H1 (cell line): ENCODE measurements at regions not wholly inside any gene's neighbourhood (a gene's known extent, or its start where the extent isn't known, plus 50 kb on each side); places are given as distances from the start of the nearest gene placed in this dataset.
A peak's percentile ranks its signal among the peaks of the same experiment; 100 is the strongest.

Experiments used
- CTCF ChIA-PET: fragments of 300-600 bp; sonication (Branson Sonifier 250); formaldehyde crosslinking; loops from one replicate; lab custom pipeline; 2021; ENCODE audit not compliant: partially characterized antibody; lab: Charles Lee
- POLR2A ChIA-PET: fragments of 300-600 bp; sonication (Branson Sonifier 250); formaldehyde crosslinking; loops from one replicate; lab custom pipeline; 2021; ENCODE audit warnings: inconsistent platforms; ENCODE audit not compliant: partially characterized antibody; lab: Charles Lee
- DNase-seq, 2 experiments: peaks; one replicate each; pipeline versions ENCODE4 v3.0.0 to v3.0.0-alpha.2; 2010 to 2022; ENCODE audit warnings: low spot score in 2 of 2, low read depth in 1 of 2, mixed read lengths in 1 of 2
- FAIRE-seq: peaks from 2 replicates; lab custom pipeline; 2011; peaks lifted over from hg19 to GRCh38; lab: Jason Lieb, UNC
- H2AFZ ChIP-seq: 2 replicates; pipeline ENCODE4 v1.8.1; 2012; ENCODE audit warnings: low read length, inconsistent platforms
- H2AK5ac ChIP-seq: 2 replicates; pipeline ENCODE4 v1.6.1; 2013; ENCODE audit warnings: low read depth, low read length
- H2BK120ac ChIP-seq: replicated peaks from 2 replicates; pipeline ENCODE3; 2013; ENCODE audit warnings: low read depth, low read length, inconsistent platforms
- H2BK12ac ChIP-seq: 2 replicates; pipeline ENCODE4 v1.6.1; 2013; ENCODE audit warnings: low read depth, low read length
- H2BK15ac ChIP-seq: 2 replicates; pipeline ENCODE4 v1.6.1; 2013; ENCODE audit warnings: low read length
- H2BK20ac ChIP-seq: 2 replicates; pipeline ENCODE4 v1.6.1; 2013; ENCODE audit warnings: low read length
- H2BK5ac ChIP-seq: 2 replicates; pipeline ENCODE4 v1.6.1; 2013; ENCODE audit warnings: low read depth, low read length
- H3K14ac ChIP-seq: 2 replicates; pipeline ENCODE4 v1.6.1; 2013; ENCODE audit warnings: inconsistent platforms; ENCODE audit not compliant: insufficient read length
- H3K18ac ChIP-seq: 2 replicates; pipeline ENCODE4 v1.6.1; 2013; ENCODE audit warnings: low read length; ENCODE audit errors: extremely low read depth
- H3K23ac ChIP-seq: 2 replicates; pipeline ENCODE4 v1.6.1; 2013; ENCODE audit warnings: inconsistent platforms; ENCODE audit not compliant: insufficient read length
- H3K23me2 ChIP-seq: 2 replicates; pipeline ENCODE4 v1.6.1; 2013; ENCODE audit warnings: low read depth, low read length
- H3K27ac ChIP-seq: 2 replicates; pipeline ENCODE4 v1.6.1; 2011; ENCODE audit warnings: low read depth, low read length, inconsistent platforms
- H3K27me3 ChIP-seq, 4 experiments: replicated peaks in 1 of 4; 1 replicate in 1 of 4; 2 replicates in 3 of 4; pipeline versions ENCODE4 v1.6.1 to v1.8.1; 2011 to 2013; ENCODE audit warnings: low read length in 3 of 4, mild to moderate bottlenecking in 3 of 4, inconsistent platforms in 2 of 4, mixed read lengths in 2 of 4, moderate library complexity in 1 of 4; ENCODE audit not compliant: control insufficient read depth in 3 of 4, insufficient read depth in 3 of 4; ENCODE audit errors: extremely low read depth in 1 of 4
- H3K36me3 ChIP-seq, 4 experiments: 2 replicates each; pipeline versions ENCODE4 v1.6.1 to v1.8.1; 2011 to 2013; ENCODE audit warnings: mild to moderate bottlenecking in 4 of 4, low read length in 3 of 4, moderate library complexity in 2 of 4, control low read depth in 1 of 4, inconsistent platforms in 1 of 4; ENCODE audit not compliant: insufficient read depth in 4 of 4, control insufficient read depth in 2 of 4
- H3K4ac ChIP-seq: replicated peaks from 2 replicates; pipeline ENCODE3; 2013; ENCODE audit warnings: low read length, low read depth, mixed read lengths, inconsistent platforms; ENCODE audit not compliant: insufficient read length
- H3K4me1 ChIP-seq, 4 experiments: replicated peaks in 1 of 4; 1 replicate in 1 of 4; 2 replicates in 3 of 4; pipeline versions ENCODE4 v1.6.1 to v1.8.1; 2011 to 2013; ENCODE audit warnings: low read length in 3 of 4, inconsistent platforms in 2 of 4, mixed read lengths in 1 of 4; ENCODE audit not compliant: insufficient read depth in 4 of 4, control insufficient read depth in 3 of 4
- H3K4me2 ChIP-seq, 2 experiments: 2 replicates each; pipeline versions ENCODE4 v1.6.1 to v1.8.1; 2011 to 2013; ENCODE audit warnings: low read depth in 2 of 2, low read length in 2 of 2, control low read depth in 1 of 2, inconsistent platforms in 1 of 2, mild to moderate bottlenecking in 1 of 2; ENCODE audit not compliant: insufficient read depth in 1 of 2
- H3K4me3 ChIP-seq, 4 experiments: fragments of 200-600, 300-600 bp in 1 of 4; sonication (generic), shearing (Covaris generic), sonication (Bioruptor Twin) in 1 of 4; 2 replicates each; pipeline versions ENCODE4 v1.5.1 to v1.8.1; 2011 to 2016; ENCODE audit warnings: low read length in 4 of 4, low read depth in 3 of 4, control low read depth in 2 of 4, inconsistent platforms in 2 of 4, mild to moderate bottlenecking in 2 of 4, mixed read lengths in 1 of 4, moderate library complexity in 1 of 4; ENCODE audit not compliant: insufficient read depth in 2 of 4; ENCODE audit errors: extremely low read depth in 1 of 4
- H3K56ac ChIP-seq: replicated peaks from 2 replicates; pipeline ENCODE3; 2013; ENCODE audit warnings: low read depth, mild to moderate bottlenecking, mixed read lengths, low read length, inconsistent platforms; ENCODE audit not compliant: insufficient read length
- H3K79me1 ChIP-seq: 2 replicates; pipeline ENCODE4 v1.6.1; 2013; ENCODE audit warnings: low read depth, low read length, control low read depth
- H3K79me2 ChIP-seq, 2 experiments: 2 replicates each; pipeline versions ENCODE4 v1.6.1 to v1.8.1; 2012 to 2013; ENCODE audit warnings: low read length in 2 of 2, mild to moderate bottlenecking in 2 of 2, inconsistent platforms in 1 of 2; ENCODE audit not compliant: insufficient read depth in 2 of 2, control insufficient read depth in 1 of 2
- H3K9ac ChIP-seq, 4 experiments: replicated peaks in 1 of 4; 1 replicate in 1 of 4; 2 replicates in 3 of 4; pipeline versions ENCODE4 v1.6.1 to v1.8.1; 2011 to 2013; ENCODE audit warnings: low read depth in 3 of 4, low read length in 3 of 4, control low read depth in 2 of 4, mild to moderate bottlenecking in 2 of 4, moderate library complexity in 2 of 4, inconsistent platforms in 1 of 4; ENCODE audit errors: extremely low read depth in 1 of 4
- H3K9me3 ChIP-seq, 2 experiments: 2 replicates each; pipeline versions ENCODE4 v1.6.1 to v1.8.1; 2012 to 2013; ENCODE audit warnings: mild to moderate bottlenecking in 2 of 2, moderate library complexity in 2 of 2, control low read depth in 1 of 2, inconsistent platforms in 1 of 2, low read depth in 1 of 2, low read length in 1 of 2, mixed read lengths in 1 of 2; ENCODE audit not compliant: insufficient read depth in 2 of 2
- H4K20me1 ChIP-seq, 2 experiments: replicated peaks in 1 of 2; 2 replicates each; pipeline versions ENCODE3 to v1.8.1; 2011 to 2013; ENCODE audit warnings: inconsistent platforms in 2 of 2, low read length in 2 of 2, mild to moderate bottlenecking in 1 of 2; ENCODE audit not compliant: insufficient read depth in 2 of 2, control insufficient read depth in 1 of 2
- H4K5ac ChIP-seq: 2 replicates; pipeline ENCODE4 v1.6.1; 2013; ENCODE audit warnings: low read length, low read depth, mixed read lengths, inconsistent platforms; ENCODE audit not compliant: insufficient read length
- H4K8ac ChIP-seq: 2 replicates; pipeline ENCODE4 v1.8.0; 2013; ENCODE audit warnings: mild to moderate bottlenecking, moderate library complexity, low read length, inconsistent platforms; ENCODE audit not compliant: insufficient read depth; ENCODE audit errors: extremely low read depth
- H4K91ac ChIP-seq: replicated peaks from 2 replicates; pipeline ENCODE3; 2013; ENCODE audit warnings: low read length, mixed read lengths, inconsistent platforms; ENCODE audit not compliant: insufficient read length
- GTF2F1 ChIP-seq: IDR thresholded peaks from 2 replicates; pipeline ENCODE4 v1.6.1; 2012; ENCODE audit warnings: low read depth, low read length, improper control_type of control experiment, borderline replicate concordance
- POU5F1 ChIP-seq: IDR thresholded peaks from 2 replicates; pipeline ENCODE4 v1.6.1; 2011; ENCODE audit warnings: low read depth, mild to moderate bottlenecking, low read length, moderate library complexity
- RAD21 ChIP-seq, 2 experiments: IDR thresholded peaks in 1 of 2; conservative IDR thresholded peaks in 1 of 2; 2 replicates each; pipeline ENCODE4 v1.6.1; 2011; ENCODE audit warnings: low read depth in 2 of 2, low read length in 2 of 2, improper control_type of control experiment in 1 of 2, inconsistent platforms in 1 of 2, mild to moderate bottlenecking in 1 of 2, moderate library complexity in 1 of 2
- SRF ChIP-seq: IDR thresholded peaks from 2 replicates; pipeline ENCODE4 v1.6.1; 2011; ENCODE audit warnings: mild to moderate bottlenecking, low read depth, low read length, moderate library complexity
- SUZ12 ChIP-seq: fragments of 200-600 bp; sonication (generic); IDR thresholded peaks from 2 replicates; pipeline ENCODE4 v1.6.1; 2012; ENCODE audit warnings: mild to moderate bottlenecking, inconsistent platforms, low read length, moderate library complexity, mixed read lengths
- WGBS, 2 experiments: shearing (Covaris generic) in 1 of 2; methylation state at CpG; one replicate each; pipeline versions ENCODE4 v1.1.6 to v1.1.7; 2013 to 2015; ENCODE audit warnings: low lambda C conversion rate in 2 of 2, mixed read lengths in 2 of 2, inconsistent platforms in 1 of 2, low coverage in 1 of 2, missing lambda C conversion rate in 1 of 2; ENCODE audit not compliant: insufficient replicate concordance in 2 of 2, insufficient coverage in 1 of 2, insufficient read length in 1 of 2; ENCODE audit errors: extremely low coverage in 1 of 2, missing lambda C conversion rate in 1 of 2; 5-methylcytosine and 5-hydroxymethylcytosine counted together
- TF ChIP-seq, protein P1 (sequence below), 3 experiments: IDR thresholded peaks; 1 replicate in 2 of 3; 2 replicates in 1 of 3; pipeline versions ENCODE4 v1.5.1 to v1.6.1; 2011; ENCODE audit warnings: low read length in 3 of 3, mild to moderate bottlenecking in 3 of 3, inconsistent platforms in 2 of 3, low read depth in 1 of 3, moderate library complexity in 1 of 3; ENCODE audit not compliant: insufficient read depth in 1 of 3; ENCODE audit errors: control extremely low read depth in 1 of 3

- H2BK5ac ChIP-seq: no peak overlapping the region
- H3K23ac ChIP-seq: no peak overlapping the region
- 85% methylated on average over 4 of the region's 4 CpGs; no CpG with 5 or more reads in 1 of the 2 experiments for WGBS, 2 experiments
- H2AK5ac ChIP-seq: no peak overlapping the region
- no peak overlapping the region for H2AFZ ChIP-seq
- DNase-seq: no peak
- H4K8ac ChIP-seq: no peak overlapping the region
- no peak overlapping the region for H3K27ac ChIP-seq
- no peaks in the 10 kb centered on the region for H3K27me3 ChIP-seq
- H3K36me3 ChIP-seq: no peaks in the 10 kb centered on the region
- H3K79me2 ChIP-seq: no peaks in the 10 kb centered on the region
- H3K18ac ChIP-seq: no peak overlapping the region
- no peak overlapping the region for H4K91ac ChIP-seq
- no peak overlapping the region for H4K5ac ChIP-seq
- POLR2A ChIA-PET: no interaction called here
- no peak overlapping the region for H3K14ac ChIP-seq
- no peak overlapping the region for H3K9ac ChIP-seq
- no peak overlapping the region for H2BK15ac ChIP-seq
- no peaks in the 10 kb centered on the region for H3K4me1 ChIP-seq
- no peak overlapping the region for H3K4ac ChIP-seq
- no peaks in the 10 kb centered on the region for H3K23me2 ChIP-seq
- H3K4me3 ChIP-seq: no peak overlapping the region
- TF ChIP-seq GTF2F1 (no peak), SUZ12 (no peak), RAD21 (IDR thresholded peaks at IDR 0.05 in 1 of 2, conservative IDR thresholded peaks at IDR 0.05 in 1 of 2; ENCODE audit: low read depth in 2 of 2, low read length in 2 of 2) (peak; percentile 41 to 61), SRF (no peak), POU5F1 (peak; percentile 40; the same call in 1 of the 2 replicates)
- TF ChIP-seq, protein P1, sequence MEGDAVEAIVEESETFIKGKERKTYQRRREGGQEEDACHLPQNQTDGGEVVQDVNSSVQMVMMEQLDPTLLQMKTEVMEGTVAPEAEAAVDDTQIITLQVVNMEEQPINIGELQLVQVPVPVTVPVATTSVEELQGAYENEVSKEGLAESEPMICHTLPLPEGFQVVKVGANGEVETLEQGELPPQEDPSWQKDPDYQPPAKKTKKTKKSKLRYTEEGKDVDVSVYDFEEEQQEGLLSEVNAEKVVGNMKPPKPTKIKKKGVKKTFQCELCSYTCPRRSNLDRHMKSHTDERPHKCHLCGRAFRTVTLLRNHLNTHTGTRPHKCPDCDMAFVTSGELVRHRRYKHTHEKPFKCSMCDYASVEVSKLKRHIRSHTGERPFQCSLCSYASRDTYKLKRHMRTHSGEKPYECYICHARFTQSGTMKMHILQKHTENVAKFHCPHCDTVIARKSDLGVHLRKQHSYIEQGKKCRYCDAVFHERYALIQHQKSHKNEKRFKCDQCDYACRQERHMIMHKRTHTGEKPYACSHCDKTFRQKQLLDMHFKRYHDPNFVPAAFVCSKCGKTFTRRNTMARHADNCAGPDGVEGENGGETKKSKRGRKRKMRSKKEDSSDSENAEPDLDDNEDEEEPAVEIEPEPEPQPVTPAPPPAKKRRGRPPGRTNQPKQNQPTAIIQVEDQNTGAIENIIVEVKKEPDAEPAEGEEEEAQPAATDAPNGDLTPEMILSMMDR (IDR thresholded peaks at IDR 0.05; ENCODE audit: control extremely low read depth in 1 of 3, insufficient read depth in 1 of 3, low read depth in 1 of 3, low read length in 3 of 3): peak in 2 of 3 experiments; percentile 39 to 44; a peak in 2 of 4 replicates
- TF ChIP-seq, all 59 proteins: peak for 3
- no peak overlapping the region for H2BK20ac ChIP-seq
- no peak overlapping the region for H2BK120ac ChIP-seq
- no peak for FAIRE-seq
- no peaks in the 10 kb centered on the region for H3K79me1 ChIP-seq
- no peaks in the 10 kb centered on the region for H4K20me1 ChIP-seq
- H3K9me3 ChIP-seq: no peaks in the 10 kb centered on the region
- no peak overlapping the region for H2BK12ac ChIP-seq
- CTCF ChIA-PET: interaction anchor here (1.2 to 3.5 kb wide), 2 partner anchors 289 to 293 kb away, joined by 3 to 18 read pairs; no protein-coding TSS in a partner anchor
- H3K56ac ChIP-seq: no peak overlapping the region
- H3K4me2 ChIP-seq: no peak overlapping the region
Measured at GRCh38 chr17:63113167-63113566, 147.1 kb downstream of the TANC2 start.
